ENCODE measurements at regions not wholly inside any gene's neighbourhood (a gene's known extent, or its start where the extent isn't known, plus 50 kb on each side); places are given as distances from the start of the nearest gene placed in this dataset.

DNA sequence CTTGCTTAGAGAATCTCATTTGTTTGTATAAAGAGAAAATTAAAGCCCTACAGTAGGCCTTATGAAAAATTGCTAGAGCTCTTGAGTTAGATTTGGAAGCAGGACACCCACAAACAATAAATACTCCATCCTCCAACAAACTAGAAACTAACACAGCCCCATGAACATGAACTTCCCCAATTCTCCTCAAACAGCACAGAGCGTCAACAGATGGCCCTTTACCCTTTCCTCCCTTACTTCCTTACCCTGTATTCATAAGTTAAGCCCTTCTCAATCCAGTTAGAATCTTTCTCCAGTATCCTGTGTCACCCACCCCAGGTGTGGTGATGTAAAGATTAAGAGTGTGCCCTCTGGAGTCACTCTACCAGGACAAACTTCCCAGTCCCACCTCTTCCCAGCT is 113.7 kb downstream of the UNC5CL start:
- Histone ChIP-seq H3K9me1 (replicated peaks; ENCODE audit: control insufficient read depth, extremely low read depth, insufficient read depth, low read length) (no peaks in the 10 kb centered on the region), H3K4me2 (ENCODE audit: insufficient read depth, low read length) (no peak overlapping the region), H3K79me2 (ENCODE audit: control insufficient read depth, insufficient read depth, low read length) (no peaks in the 10 kb centered on the region), H3K36me3 (ENCODE audit: control insufficient read depth in 2 of 2, extremely low read depth in 1 of 2, insufficient read depth in 2 of 2, low read length in 2 of 2) (no peaks in the 10 kb centered on the region), H3K4me1 (ENCODE audit: control insufficient read depth, extremely low read depth, insufficient read depth, low read length) (no peaks in the 10 kb centered on the region), H3K27me3 (ENCODE audit: control insufficient read depth in 2 of 2, insufficient read depth in 2 of 2, low read length in 2 of 2) (peaks cover 2 to 3% of the 10 kb centered on the region in 2 experiments), H3K27ac (ENCODE audit: insufficient read depth, low read depth, low read length) (no peak overlapping the region), H3K4me3 (replicated peaks in 1 of 3; ENCODE audit: insufficient read depth in 1 of 3, low read depth in 1 of 3, low read length in 3 of 3) (no peak overlapping the region), H3K9me3 (replicated peaks; ENCODE audit: control insufficient read depth, insufficient read depth, low read length) (no peaks in the 10 kb centered on the region), H4K20me1 (replicated peaks; ENCODE audit: control insufficient read depth, extremely low read depth, insufficient read depth, low read length) (no peaks in the 10 kb centered on the region), H3K9ac (replicated peaks; ENCODE audit: extremely low read depth, insufficient read depth, low read length) (no peak overlapping the region), H2AFZ (ENCODE audit: low read depth, low read length) (no peak overlapping the region)
- POLR2A ChIA-PET = no interaction called here
- no peak for FAIRE-seq
- BruUV-seq (replicated peaks) = no TSS peak
- CTCF ChIA-PET = no interaction called here
- intact Hi-C loops (cut with micrococcal nuclease) (no loop called here), dilution Hi-C loops (cut with MboI; ENCODE audit: extremely low pct_ligation_motif_present, low sequenced_read_pairs) (no loop called here)
- TF ChIP-seq POLR2AphosphoS5 (IDR thresholded peaks at IDR 0.05; ENCODE audit: insufficient read depth, low read depth, low read length) = no peak
- TF ChIP-seq, protein P1, sequence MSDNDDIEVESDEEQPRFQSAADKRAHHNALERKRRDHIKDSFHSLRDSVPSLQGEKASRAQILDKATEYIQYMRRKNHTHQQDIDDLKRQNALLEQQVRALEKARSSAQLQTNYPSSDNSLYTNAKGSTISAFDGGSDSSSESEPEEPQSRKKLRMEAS (IDR thresholded peaks at IDR 0.05; ENCODE audit: insufficient read depth, insufficient read length) = no peak
- DNase-seq (ENCODE audit: low read depth, low spot score) = no peak

DNA sequence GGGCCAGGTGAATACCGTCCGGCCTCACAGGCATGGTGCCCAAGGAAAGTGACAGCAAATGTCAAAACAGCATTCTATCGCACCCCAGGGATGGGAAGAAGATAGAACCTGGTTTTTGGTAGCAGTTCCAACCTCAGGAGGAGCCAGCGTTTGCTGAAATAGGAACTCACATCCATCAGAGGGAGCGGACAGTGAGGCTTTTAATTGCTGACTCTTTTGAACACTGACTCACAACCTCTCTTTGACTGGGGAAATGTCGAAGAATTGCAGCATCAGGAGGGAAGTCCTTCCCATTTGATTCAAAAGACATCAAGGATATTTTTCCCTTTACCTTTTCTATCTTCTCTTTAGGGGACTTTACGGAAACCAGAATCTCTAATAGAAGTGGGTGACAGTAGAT is 114.2 kb downstream of the UNC5CL start:
- no peak for TF ChIP-seq FOS (IDR thresholded peaks at IDR 0.05; ENCODE audit: borderline replicate concordance, insufficient read depth, low read length)
- no peak for TF ChIP-seq JUN (IDR thresholded peaks at IDR 0.05; ENCODE audit: borderline replicate concordance, insufficient read depth, insufficient read length, low read depth)
- no peak for TF ChIP-seq EZH2 (IDR thresholded peaks at IDR 0.05; ENCODE audit: borderline replicate concordance, low read depth, low read length, severe bottlenecking)
- no peak for TF ChIP-seq POLR2AphosphoS5 (IDR thresholded peaks at IDR 0.05; ENCODE audit: insufficient read depth, low read depth, low read length)
- no peak for TF ChIP-seq POLR2A (IDR thresholded peaks at IDR 0.05; ENCODE audit: low read depth, low read length)
- TF ChIP-seq, protein P2, sequence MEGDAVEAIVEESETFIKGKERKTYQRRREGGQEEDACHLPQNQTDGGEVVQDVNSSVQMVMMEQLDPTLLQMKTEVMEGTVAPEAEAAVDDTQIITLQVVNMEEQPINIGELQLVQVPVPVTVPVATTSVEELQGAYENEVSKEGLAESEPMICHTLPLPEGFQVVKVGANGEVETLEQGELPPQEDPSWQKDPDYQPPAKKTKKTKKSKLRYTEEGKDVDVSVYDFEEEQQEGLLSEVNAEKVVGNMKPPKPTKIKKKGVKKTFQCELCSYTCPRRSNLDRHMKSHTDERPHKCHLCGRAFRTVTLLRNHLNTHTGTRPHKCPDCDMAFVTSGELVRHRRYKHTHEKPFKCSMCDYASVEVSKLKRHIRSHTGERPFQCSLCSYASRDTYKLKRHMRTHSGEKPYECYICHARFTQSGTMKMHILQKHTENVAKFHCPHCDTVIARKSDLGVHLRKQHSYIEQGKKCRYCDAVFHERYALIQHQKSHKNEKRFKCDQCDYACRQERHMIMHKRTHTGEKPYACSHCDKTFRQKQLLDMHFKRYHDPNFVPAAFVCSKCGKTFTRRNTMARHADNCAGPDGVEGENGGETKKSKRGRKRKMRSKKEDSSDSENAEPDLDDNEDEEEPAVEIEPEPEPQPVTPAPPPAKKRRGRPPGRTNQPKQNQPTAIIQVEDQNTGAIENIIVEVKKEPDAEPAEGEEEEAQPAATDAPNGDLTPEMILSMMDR (IDR thresholded peaks at IDR 0.05; ENCODE audit: extremely low read depth in 1 of 2, insufficient read depth in 1 of 2, low read depth in 1 of 2, low read length in 2 of 2) = no peak
- TF ChIP-seq, protein P1 (IDR thresholded peaks at IDR 0.05; ENCODE audit: insufficient read depth, insufficient read length) = no peak
- no peak for TF ChIP-seq GATA2 (IDR thresholded peaks at IDR 0.05; ENCODE audit: insufficient read depth, insufficient read length, low read depth, low read length)
- no peak for TF ChIP-seq MYC (IDR thresholded peaks at IDR 0.05; ENCODE audit: low read depth, low read length)
- Histone ChIP-seq H3K27me3 (ENCODE audit: control insufficient read depth in 2 of 2, insufficient read depth in 2 of 2, low read length in 2 of 2) (peaks cover 2 to 3% of the 10 kb centered on the region in 2 experiments), H4K20me1 (replicated peaks; ENCODE audit: control insufficient read depth, extremely low read depth, insufficient read depth, low read length) (no peaks in the 10 kb centered on the region), H3K9me1 (replicated peaks; ENCODE audit: control insufficient read depth, extremely low read depth, insufficient read depth, low read length) (no peaks in the 10 kb centered on the region), H3K36me3 (ENCODE audit: control insufficient read depth in 2 of 2, extremely low read depth in 1 of 2, insufficient read depth in 2 of 2, low read length in 2 of 2) (no peaks in the 10 kb centered on the region), H3K4me2 (ENCODE audit: insufficient read depth, low read length) (no peak overlapping the region), H3K9me3 (replicated peaks; ENCODE audit: control insufficient read depth, insufficient read depth, low read length) (no peaks in the 10 kb centered on the region), H3K9ac (replicated peaks; ENCODE audit: extremely low read depth, insufficient read depth, low read length) (no peak overlapping the region), H3K27ac (ENCODE audit: insufficient read depth, low read depth, low read length) (no peak overlapping the region), H3K4me3 (replicated peaks in 1 of 3; ENCODE audit: insufficient read depth in 1 of 3, low read depth in 1 of 3, low read length in 3 of 3) (no peak overlapping the region), H3K79me2 (ENCODE audit: control insufficient read depth, insufficient read depth, low read length) (no peaks in the 10 kb centered on the region), H2AFZ (ENCODE audit: low read depth, low read length) (no peak overlapping the region), H3K4me1 (ENCODE audit: control insufficient read depth, extremely low read depth, insufficient read depth, low read length) (no peaks in the 10 kb centered on the region)
- CTCF ChIA-PET = interaction anchor here (1.3 kb wide), 1 partner anchor 15 kb away, joined by 4 read pairs; no protein-coding TSS in a partner anchor
- BruUV-seq (replicated peaks) = no TSS peak
- DNase-seq (ENCODE audit: low read depth, low spot score) (no peak), FAIRE-seq (no peak)
- dilution Hi-C loops (cut with MboI; ENCODE audit: extremely low pct_ligation_motif_present, low sequenced_read_pairs) (no loop called here), intact Hi-C loops (cut with micrococcal nuclease) (no loop called here)
- POLR2A ChIA-PET = no interaction called here
